ENCODE measurements at regions not wholly inside any gene's neighbourhood (a gene's known extent, or its start where the extent isn't known, plus 50 kb on each side); places are given as distances from the start of the nearest gene placed in this dataset.

DNA sequence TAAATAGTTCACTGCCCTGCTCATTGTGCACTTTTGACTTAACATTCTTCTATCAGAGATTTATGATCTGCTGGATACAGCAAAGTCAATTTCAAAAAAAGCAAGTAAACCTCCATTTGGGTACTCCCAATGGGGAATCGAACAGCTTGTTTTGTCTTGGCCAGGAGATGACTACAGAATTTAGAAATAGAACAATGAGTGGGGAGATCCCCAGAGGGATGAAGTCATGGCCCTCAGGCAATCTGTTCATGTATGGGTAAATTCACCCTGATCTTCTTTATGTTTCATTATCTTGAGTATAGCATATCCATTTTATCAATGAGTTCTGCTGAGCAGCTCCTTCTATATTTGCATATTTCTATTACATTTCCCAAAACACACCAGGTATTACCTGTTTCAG, 1681.9 kb downstream of the HACE1 start:
- no peaks in the 10 kb centered on the region for H3K36me3 ChIP-seq (replicated peaks in 1 of 2)
- DNase-seq, result no peak
- no peaks in the 10 kb centered on the region for H3K9me3 ChIP-seq (replicated peaks in 1 of 3)
- intact Hi-C loops (cut with DNase I), result no loop called here
- 0% methylated on average over 1 of the region's 1 CpG for WGBS, 4 donors
- H3K27ac ChIP-seq, result no peak overlapping the region
- no peak overlapping the region for H3K4me3 ChIP-seq
- no peaks in the 10 kb centered on the region for H3K27me3 ChIP-seq
- no peak for TF ChIP-seq CTCF (IDR thresholded peaks at IDR 0.05)
- TF ChIP-seq POLR2A (IDR thresholded peaks at IDR 0.05), result no peak
- H3K4me1 ChIP-seq (replicated peaks in 1 of 2), result no peaks in the 10 kb centered on the region

DNA sequence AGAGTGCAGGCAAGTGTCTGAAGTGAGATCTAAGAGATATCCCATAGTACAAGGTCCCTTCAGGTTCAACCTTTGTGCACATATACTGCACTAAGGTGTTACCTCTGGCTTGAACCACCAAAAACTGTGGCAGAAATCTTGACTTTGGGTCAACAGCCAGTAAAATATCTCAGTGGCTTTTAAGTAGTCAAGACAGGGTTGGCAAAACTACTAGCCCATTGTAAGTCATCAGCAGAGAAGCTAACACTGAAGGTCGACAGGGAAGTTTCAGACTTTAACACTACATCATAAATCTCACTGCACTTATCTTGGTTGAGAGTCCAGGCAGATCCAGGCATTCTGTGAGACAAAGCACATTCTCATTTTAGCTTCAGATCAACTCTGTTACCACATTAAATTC, 1684.7 kb downstream of the HACE1 start:
- no peak overlapping the region for H3K4me3 ChIP-seq
- H3K9me3 ChIP-seq (replicated peaks in 1 of 3), result no peaks in the 10 kb centered on the region
- H3K27ac ChIP-seq, result no peak overlapping the region
- H3K36me3 ChIP-seq (replicated peaks in 1 of 2), result no peaks in the 10 kb centered on the region
- 0 to 34% (median 27%) methylated on average over 1 of the region's 1 CpG for WGBS, 4 donors
- H3K4me1 ChIP-seq (replicated peaks in 1 of 2), result no peaks in the 10 kb centered on the region
- TF ChIP-seq CTCF (IDR thresholded peaks at IDR 0.05) (no peak), POLR2A (IDR thresholded peaks at IDR 0.05) (no peak)
- no peak for DNase-seq
- H3K27me3 ChIP-seq, result no peaks in the 10 kb centered on the region
- intact Hi-C loops (cut with DNase I), result no loop called here

DNA sequence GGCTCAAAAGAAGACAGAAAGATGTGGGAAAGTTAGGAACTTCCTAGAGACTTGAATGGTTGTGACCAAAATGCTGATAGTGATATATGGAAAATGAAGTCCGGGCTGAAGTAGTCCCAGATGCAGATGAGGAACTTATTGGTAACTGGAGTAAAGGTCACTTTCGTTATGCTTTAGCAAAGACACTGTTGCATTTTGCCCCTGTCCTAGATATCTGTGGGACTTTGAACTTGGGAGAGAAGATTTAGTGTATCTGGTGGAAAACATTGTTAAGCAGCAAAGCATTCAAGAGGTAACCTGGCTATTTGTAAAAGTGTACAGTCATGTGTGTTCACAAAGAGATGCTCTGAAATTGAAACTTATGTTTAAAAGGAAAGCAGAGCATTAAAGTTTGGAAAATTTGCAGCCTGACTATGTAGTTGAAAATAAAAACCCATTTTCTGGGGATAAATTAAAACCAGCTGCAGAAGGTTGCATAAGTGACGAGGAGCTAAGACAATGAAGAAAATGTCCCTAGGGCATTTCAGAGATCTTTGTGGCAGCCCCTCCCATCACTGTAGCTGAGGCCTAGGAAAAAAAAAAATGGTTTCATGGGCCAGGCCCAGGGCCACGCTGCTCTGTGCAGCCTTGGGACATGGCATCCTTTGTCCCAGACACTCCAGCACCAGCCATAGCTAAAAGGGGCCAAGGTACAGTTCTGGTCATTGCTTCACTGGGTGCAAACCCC, 1692.2 kb downstream of the HACE1 start:
- H3K27me3 ChIP-seq, result no peaks in the 10 kb centered on the region
- no peak for TF ChIP-seq POLR2A (IDR thresholded peaks at IDR 0.05)
- no peak for TF ChIP-seq CTCF (IDR thresholded peaks at IDR 0.05)
- no peak overlapping the region for H3K4me3 ChIP-seq
- H3K9me3 ChIP-seq (replicated peaks in 1 of 3), result no peaks in the 10 kb centered on the region
- intact Hi-C loops (cut with DNase I), result no loop called here
- H3K4me1 ChIP-seq (replicated peaks in 1 of 2), result no peaks in the 10 kb centered on the region
- no peak for DNase-seq
- 70 to 77% (median 75%) methylated on average over 4 of the region's 4 CpGs for WGBS, 4 donors
- no peak overlapping the region for H3K27ac ChIP-seq
- no peaks in the 10 kb centered on the region for H3K36me3 ChIP-seq (replicated peaks in 1 of 2)

- H3K4me3 ChIP-seq, result no peak overlapping the region
- TF ChIP-seq POLR2A (IDR thresholded peaks at IDR 0.05) (no peak), CTCF (IDR thresholded peaks at IDR 0.05) (no peak)
- H3K4me1 ChIP-seq (replicated peaks in 1 of 2), result no peaks in the 10 kb centered on the region
- peaks cover 0 to 5% (median 0%) of the 10 kb centered on the region in 3 donors for H3K9me3 ChIP-seq (replicated peaks in 1 of 3)
- no peak for DNase-seq
- no peaks in the 10 kb centered on the region for H3K36me3 ChIP-seq (replicated peaks in 1 of 2)
- no peak overlapping the region for H3K27ac ChIP-seq
- H3K27me3 ChIP-seq, result no peaks in the 10 kb centered on the region
- intact Hi-C loops (cut with DNase I), result no loop called here
- 37 to 45% (median 41%) methylated on average over 4 of the region's 4 CpGs for WGBS, 4 donors
These were observed 1704.7 kb downstream of the HACE1 start for GRCh38 chr6:103154779-103155572.
